Endodermal cell (in vitro differentiated cells): ENCODE measurements at regions not wholly inside any gene's neighbourhood (a gene's known extent, or its start where the extent isn't known, plus 50 kb on each side); places are given as distances from the start of the nearest gene placed in this dataset.

Source experiments
- DNase-seq: peaks from one replicate; pipeline ENCODE4 v3.0.0-alpha.2; 2017
- H3K27ac ChIP-seq: 2 replicates; pipeline ENCODE4 v1.5.1; 2013; ENCODE audit warnings: mild to moderate bottlenecking, low read depth, low read length, moderate library complexity
- H3K27me3 ChIP-seq: 2 replicates; pipeline ENCODE4 v1.6.1; 2013; ENCODE audit warnings: mild to moderate bottlenecking, low read length, moderate library complexity; ENCODE audit not compliant: insufficient read depth, control insufficient read depth, poor library complexity, severe bottlenecking
- H3K36me3 ChIP-seq: 2 replicates; pipeline ENCODE4 v1.7.0; 2013; ENCODE audit warnings: mild to moderate bottlenecking, low read length, moderate library complexity; ENCODE audit not compliant: control insufficient read depth, insufficient read depth
- H3K4me1 ChIP-seq: one replicate; pipeline ENCODE4 v1.7.0; 2013; ENCODE audit warnings: low read length; ENCODE audit not compliant: control insufficient read depth, insufficient read depth
- H3K4me3 ChIP-seq: 2 replicates; pipeline ENCODE4 v1.5.1; 2013; ENCODE audit warnings: mild to moderate bottlenecking, low read length, moderate library complexity
- H3K9ac ChIP-seq: 2 replicates; pipeline ENCODE4 v1.6.1; 2013; ENCODE audit warnings: mild to moderate bottlenecking, low read length, moderate library complexity; ENCODE audit not compliant: poor library complexity, severe bottlenecking; ENCODE audit errors: extremely low read depth
- H3K9me3 ChIP-seq: 2 replicates; pipeline ENCODE4 v1.6.1; 2013; ENCODE audit warnings: mild to moderate bottlenecking, low read length, moderate library complexity; ENCODE audit not compliant: control insufficient read depth
- H3K27ac Mint-ChIP-seq: 2 replicates; pipeline ENCODE4 v1.8.0; 2020; ENCODE audit warnings: mixed read lengths
- H3K27me3 Mint-ChIP-seq: 2 replicates; pipeline ENCODE4 v1.8.0; 2021; ENCODE audit warnings: mild to moderate bottlenecking, mixed read lengths; ENCODE audit not compliant: insufficient read depth
- H3K36me3 Mint-ChIP-seq: 2 replicates; pipeline ENCODE4 v1.8.0; 2020; ENCODE audit warnings: low read depth, mixed read lengths
- H3K4me1 Mint-ChIP-seq: 2 replicates; pipeline ENCODE4 v1.8.0; 2020; ENCODE audit warnings: mixed read lengths
- H3K4me3 Mint-ChIP-seq: 2 replicates; pipeline ENCODE4 v1.8.0; 2020; ENCODE audit warnings: mild to moderate bottlenecking, moderate library complexity, mixed read lengths
- H3K9me3 Mint-ChIP-seq: 2 replicates; pipeline ENCODE4 v1.8.0; 2020; ENCODE audit warnings: mild to moderate bottlenecking, mixed read lengths
- CTCF ChIP-seq: fragments of 200-600 bp; sonication (generic); conservative IDR thresholded peaks from 2 replicates; pipeline ENCODE4 v1.5.0; 2021; ENCODE audit warnings: antibody characterized with exemption, mild to moderate bottlenecking
- WGBS, 2 experiments: methylation state at CpG; one replicate each; pipeline versions ENCODE4 v1.1.5 to v1.1.7; 2013; ENCODE audit warnings: missing lambda C conversion rate in 2 of 2, mixed read lengths in 1 of 2; ENCODE audit not compliant: insufficient coverage in 1 of 2, insufficient read length in 1 of 2; 5-methylcytosine and 5-hydroxymethylcytosine counted together

GRCh38 chr5:134466241-134467069 is 54.8 kb upstream of the CDKN2AIPNL start:
- 5 to 7% methylated on average over 11 to 26 of the region's 26 CpGs for WGBS, 2 experiments
- Histone ChIP-seq H3K4me3 (peak overlapping the region; percentile 85), H3K4me1 (peaks cover 6% of the 10 kb centered on the region), H3K9ac (peak overlapping the region; percentile 86), H3K27ac (peak overlapping the region; percentile 15), H3K9me3 (no peaks in the 10 kb centered on the region), H3K36me3 (no peaks in the 10 kb centered on the region), H3K27me3 (no peaks in the 10 kb centered on the region)
- DNase-seq, result peak; percentile 95
- H3K4me3 Mint-ChIP-seq, result peak overlapping the region; percentile 74
- no peaks in the 10 kb centered on the region for H3K27me3 Mint-ChIP-seq
- peaks cover 14% of the 10 kb centered on the region for H3K4me1 Mint-ChIP-seq
- peak overlapping the region; percentile 97 for H3K27ac Mint-ChIP-seq
- no peaks in the 10 kb centered on the region for H3K36me3 Mint-ChIP-seq
- peaks cover 3% of the 10 kb centered on the region for H3K9me3 Mint-ChIP-seq
- TF ChIP-seq CTCF, result no peak

- no peaks in the 10 kb centered on the region for H3K36me3 Mint-ChIP-seq
- peak overlapping the region; percentile 85 for H3K4me3 ChIP-seq
- H3K27ac Mint-ChIP-seq, result peak overlapping the region; percentile 97
- peak overlapping the region; percentile 86 for H3K9ac ChIP-seq
- no peaks in the 10 kb centered on the region for H3K36me3 ChIP-seq
- peaks cover 14% of the 10 kb centered on the region for H3K4me1 Mint-ChIP-seq
- TF ChIP-seq CTCF, result no peak
- peaks cover 6% of the 10 kb centered on the region for H3K4me1 ChIP-seq
- peak; percentile 95 for DNase-seq
- H3K9me3 Mint-ChIP-seq, result no peaks in the 10 kb centered on the region
- H3K27me3 ChIP-seq, result no peaks in the 10 kb centered on the region
- H3K27me3 Mint-ChIP-seq, result no peaks in the 10 kb centered on the region
- H3K27ac ChIP-seq, result peak overlapping the region; percentile 15
- WGBS, 2 experiments, result 3% methylated on average over 20 to 31 of the region's 31 CpGs
- peak overlapping the region; percentile 74 for H3K4me3 Mint-ChIP-seq
- no peaks in the 10 kb centered on the region for H3K9me3 ChIP-seq
These were observed 54.1 kb upstream of the CDKN2AIPNL start for GRCh38 chr5:134465816-134466240.

- H3K4me1 Mint-ChIP-seq, result peaks cover 14% of the 10 kb centered on the region
- H3K4me3 Mint-ChIP-seq, result peak overlapping the region; percentile 74
- peaks cover 6% of the 10 kb centered on the region for H3K4me1 ChIP-seq
- no peak for TF ChIP-seq CTCF
- peak overlapping the region; percentile 85 for H3K4me3 ChIP-seq
- peak; percentile 51 for DNase-seq
- 75 to 79% methylated on average over 8 to 10 of the region's 10 CpGs for whole genome bisulfite sequencing, 2 experiments
- no peak overlapping the region for H3K27ac Mint-ChIP-seq
- no peaks in the 10 kb centered on the region for H3K9me3 ChIP-seq
- H3K27me3 Mint-ChIP-seq, result no peaks in the 10 kb centered on the region
- H3K36me3 ChIP-seq, result no peaks in the 10 kb centered on the region
- no peak overlapping the region for H3K9ac ChIP-seq
- H3K36me3 Mint-ChIP-seq, result no peaks in the 10 kb centered on the region
- H3K9me3 Mint-ChIP-seq, result no peaks in the 10 kb centered on the region
- no peak overlapping the region for H3K27ac ChIP-seq
- H3K27me3 ChIP-seq, result no peaks in the 10 kb centered on the region
These were observed 53.5 kb upstream of the CDKN2AIPNL start for GRCh38 chr5:134464988-134465815.
